ENCODE measurements at regions not wholly inside any gene's neighbourhood (a gene's known extent, or its start where the extent isn't known, plus 50 kb on each side); places are given as distances from the start of the nearest gene placed in this dataset.

- no peak overlapping the region for H2AFZ ChIP-seq (ENCODE audit: low read length)
- H3K79me2 ChIP-seq (ENCODE audit: insufficient read depth, low read length): no peaks in the 10 kb centered on the region
- H4K20me1 ChIP-seq (ENCODE audit: insufficient read depth, low read length, poor library complexity, severe bottlenecking): no peaks in the 10 kb centered on the region
- no peak for TF ChIP-seq EZH2phosphoT487 (IDR thresholded peaks at IDR 0.05; ENCODE audit: borderline replicate concordance)
- no peak overlapping the region for H3K4me2 ChIP-seq (ENCODE audit: low read depth, low read length, poor library complexity, severe bottlenecking)
- H3K4me1 ChIP-seq (ENCODE audit: insufficient read depth, low read length, poor library complexity, severe bottlenecking): no peaks in the 10 kb centered on the region
- no peak overlapping the region for H3K4me3 ChIP-seq (ENCODE audit: low read length, poor library complexity, severe bottlenecking)
- H3K36me3 ChIP-seq (ENCODE audit: insufficient read depth, low read length): no peaks in the 10 kb centered on the region
- no peaks in the 10 kb centered on the region for H3K9me2 ChIP-seq (replicated peaks; ENCODE audit: low read depth, low read length)
- no peak overlapping the region for H3K9ac ChIP-seq (ENCODE audit: low read depth, low read length, poor library complexity, severe bottlenecking)
- H3K9me3 ChIP-seq (ENCODE audit: insufficient read depth, low read depth, low read length): no peaks in the 10 kb centered on the region
- no peaks in the 10 kb centered on the region for H3K27me3 ChIP-seq (ENCODE audit: insufficient read depth, low read length, poor library complexity, severe bottlenecking)
- H3F3A ChIP-seq (ENCODE audit: low read depth): no peaks in the 10 kb centered on the region
Measured at GRCh38 chr19:16022251-16022650, 54.0 kb upstream of the TPM4 start.

- no peak overlapping the region for H3K9ac ChIP-seq (ENCODE audit: low read depth, low read length, poor library complexity, severe bottlenecking)
- H3K9me3 ChIP-seq (ENCODE audit: insufficient read depth, low read depth, low read length): no peaks in the 10 kb centered on the region
- no peaks in the 10 kb centered on the region for H3K27me3 ChIP-seq (ENCODE audit: insufficient read depth, low read length, poor library complexity, severe bottlenecking)
- H3K4me2 ChIP-seq (ENCODE audit: low read depth, low read length, poor library complexity, severe bottlenecking): no peak overlapping the region
- no peaks in the 10 kb centered on the region for H4K20me1 ChIP-seq (ENCODE audit: insufficient read depth, low read length, poor library complexity, severe bottlenecking)
- no peaks in the 10 kb centered on the region for H3K79me2 ChIP-seq (ENCODE audit: insufficient read depth, low read length)
- no peak for TF ChIP-seq CTCF (conservative IDR thresholded peaks at IDR 0.05; ENCODE audit: low read length)
- TF ChIP-seq EZH2phosphoT487 (IDR thresholded peaks at IDR 0.05; ENCODE audit: borderline replicate concordance): no peak
- no peaks in the 10 kb centered on the region for H3K4me1 ChIP-seq (ENCODE audit: insufficient read depth, low read length, poor library complexity, severe bottlenecking)
- H2AFZ ChIP-seq (ENCODE audit: low read length): no peak overlapping the region
- no peaks in the 10 kb centered on the region for H3K9me2 ChIP-seq (replicated peaks; ENCODE audit: low read depth, low read length)
- no peak overlapping the region for H3K4me3 ChIP-seq (ENCODE audit: low read length, poor library complexity, severe bottlenecking)
- no peaks in the 10 kb centered on the region for H3K36me3 ChIP-seq (ENCODE audit: insufficient read depth, low read length)
- H3F3A ChIP-seq (ENCODE audit: low read depth): no peaks in the 10 kb centered on the region
Measured at GRCh38 chr19:16022681-16023080, 53.6 kb upstream of the TPM4 start.

GRCh38 chr19:16023146-16023915, 53.0 kb upstream of the TPM4 start:
- no peaks in the 10 kb centered on the region for H3K4me1 ChIP-seq (ENCODE audit: insufficient read depth, low read length, poor library complexity, severe bottlenecking)
- H3K4me2 ChIP-seq (ENCODE audit: low read depth, low read length, poor library complexity, severe bottlenecking): no peak overlapping the region
- no peaks in the 10 kb centered on the region for H3K36me3 ChIP-seq (ENCODE audit: insufficient read depth, low read length)
- H3K27me3 ChIP-seq (ENCODE audit: insufficient read depth, low read length, poor library complexity, severe bottlenecking): no peaks in the 10 kb centered on the region
- no peak overlapping the region for H3K4me3 ChIP-seq (ENCODE audit: low read length, poor library complexity, severe bottlenecking)
- H3K9ac ChIP-seq (ENCODE audit: low read depth, low read length, poor library complexity, severe bottlenecking): no peak overlapping the region
- TF ChIP-seq EZH2phosphoT487 (IDR thresholded peaks at IDR 0.05; ENCODE audit: borderline replicate concordance): no peak
- TF ChIP-seq CTCF (conservative IDR thresholded peaks at IDR 0.05; ENCODE audit: low read length): no peak
- H3K79me2 ChIP-seq (ENCODE audit: insufficient read depth, low read length): no peaks in the 10 kb centered on the region
- no peak overlapping the region for H2AFZ ChIP-seq (ENCODE audit: low read length)
- no peaks in the 10 kb centered on the region for H3K9me3 ChIP-seq (ENCODE audit: insufficient read depth, low read depth, low read length)
- no peaks in the 10 kb centered on the region for H4K20me1 ChIP-seq (ENCODE audit: insufficient read depth, low read length, poor library complexity, severe bottlenecking)
- no peaks in the 10 kb centered on the region for H3K9me2 ChIP-seq (replicated peaks; ENCODE audit: low read depth, low read length)
- H3F3A ChIP-seq (ENCODE audit: low read depth): no peaks in the 10 kb centered on the region
